ENCODE measurements at regions not wholly inside any gene's neighbourhood (a gene's known extent, or its start where the extent isn't known, plus 50 kb on each side); places are given as distances from the start of the nearest gene placed in this dataset.

GRCh38 chr2:194705398-194705797 is 951.6 kb upstream of the SLC39A10 start:
- no peak for TF ChIP-seq CTCF (conservative IDR thresholded peaks at IDR 0.05; ENCODE audit: low read depth, low read length)
- no peak for TF ChIP-seq EZH2 (IDR thresholded peaks at IDR 0.05; ENCODE audit: borderline replicate concordance, low read depth, low read length, poor library complexity, severe bottlenecking)
